ENCODE measurements at regions not wholly inside any gene's neighbourhood (a gene's known extent, or its start where the extent isn't known, plus 50 kb on each side); places are given as distances from the start of the nearest gene placed in this dataset.

DNA sequence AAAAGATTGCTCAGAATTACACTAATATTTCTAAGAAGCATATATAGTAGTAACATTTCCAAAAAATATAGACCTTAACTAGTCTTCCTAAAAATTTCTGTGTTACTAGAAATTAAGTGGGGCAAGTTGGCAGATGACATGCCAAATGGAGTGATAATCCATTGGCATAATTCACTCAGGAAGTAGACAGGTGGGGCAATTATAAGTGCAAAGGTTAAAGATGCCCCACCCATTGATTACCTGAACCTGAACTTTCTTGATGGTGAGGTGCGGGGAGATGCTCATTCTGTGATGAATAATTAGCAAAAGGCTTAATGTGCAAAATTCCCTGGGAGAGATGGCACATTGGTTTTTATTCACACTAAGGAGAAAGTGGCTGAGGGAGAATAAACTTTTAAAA lies 145.8 kb upstream of the RASGEF1B start:
- Histone ChIP-seq H3K9me3 (replicated peaks in 1 of 2; ENCODE audit: control insufficient read depth in 1 of 2, insufficient read depth in 1 of 2, low read length in 2 of 2) (no peaks in the 10 kb centered on the region), H3K27ac (ENCODE audit: low read depth in 1 of 2, low read length in 2 of 2) (no peak overlapping the region), H3K79me2 (ENCODE audit: insufficient read depth, low read length) (no peaks in the 10 kb centered on the region), H2AFZ (ENCODE audit: insufficient read depth, low read depth, low read length, poor library complexity, severe bottlenecking) (no peak overlapping the region), H3K27me3 (ENCODE audit: control insufficient read depth in 2 of 2, insufficient read depth in 2 of 2, low read length in 2 of 2) (no peaks in the 10 kb centered on the region), H3K4me1 (ENCODE audit: control insufficient read depth in 1 of 2, insufficient read depth in 2 of 2, low read length in 2 of 2) (no peaks in the 10 kb centered on the region), H3K4me3 (replicated peaks in 1 of 3; ENCODE audit: low read depth in 2 of 3, low read length in 3 of 3) (no peak overlapping the region), H3K36me3 (replicated peaks in 1 of 2; ENCODE audit: control insufficient read depth in 1 of 2, insufficient read depth in 2 of 2, low read length in 2 of 2) (no peaks in the 10 kb centered on the region), H3K4me2 (replicated peaks; ENCODE audit: extremely low read depth, low read length, poor library complexity, severe bottlenecking) (no peak overlapping the region), H3K9ac (ENCODE audit: insufficient read depth, low read length, poor library complexity, severe bottlenecking) (no peak overlapping the region), H4K20me1 (ENCODE audit: insufficient read depth, low read length) (no peaks in the 10 kb centered on the region)
- WGBS (ENCODE audit: insufficient coverage) = 100% methylated on average over 1 of the region's 1 CpG
- no peaks in the 10 kb centered on the region for H3K4me1 Mint-ChIP-seq
- intact Hi-C loops (cut with micrococcal nuclease) = loop anchor here in 1 of 2 donors (10.0 kb wide), 1 partner anchor 53 kb away; no protein-coding TSS in a partner anchor
- H3K27ac Mint-ChIP-seq = no peak overlapping the region
- no peaks in the 10 kb centered on the region for H3K36me3 Mint-ChIP-seq
- peaks cover 0 to 1% (median 0%) of the 10 kb centered on the region in 7 donors for H3K9me3 Mint-ChIP-seq
- TF ChIP-seq, protein P1, sequence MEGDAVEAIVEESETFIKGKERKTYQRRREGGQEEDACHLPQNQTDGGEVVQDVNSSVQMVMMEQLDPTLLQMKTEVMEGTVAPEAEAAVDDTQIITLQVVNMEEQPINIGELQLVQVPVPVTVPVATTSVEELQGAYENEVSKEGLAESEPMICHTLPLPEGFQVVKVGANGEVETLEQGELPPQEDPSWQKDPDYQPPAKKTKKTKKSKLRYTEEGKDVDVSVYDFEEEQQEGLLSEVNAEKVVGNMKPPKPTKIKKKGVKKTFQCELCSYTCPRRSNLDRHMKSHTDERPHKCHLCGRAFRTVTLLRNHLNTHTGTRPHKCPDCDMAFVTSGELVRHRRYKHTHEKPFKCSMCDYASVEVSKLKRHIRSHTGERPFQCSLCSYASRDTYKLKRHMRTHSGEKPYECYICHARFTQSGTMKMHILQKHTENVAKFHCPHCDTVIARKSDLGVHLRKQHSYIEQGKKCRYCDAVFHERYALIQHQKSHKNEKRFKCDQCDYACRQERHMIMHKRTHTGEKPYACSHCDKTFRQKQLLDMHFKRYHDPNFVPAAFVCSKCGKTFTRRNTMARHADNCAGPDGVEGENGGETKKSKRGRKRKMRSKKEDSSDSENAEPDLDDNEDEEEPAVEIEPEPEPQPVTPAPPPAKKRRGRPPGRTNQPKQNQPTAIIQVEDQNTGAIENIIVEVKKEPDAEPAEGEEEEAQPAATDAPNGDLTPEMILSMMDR (IDR thresholded peaks at IDR 0.05) = no peak
- DNase-seq = no peak
- no peak overlapping the region for H3K4me3 Mint-ChIP-seq
- H3K27me3 Mint-ChIP-seq (ENCODE audit: low read depth in 3 of 3) = no peaks in the 10 kb centered on the region

DNA sequence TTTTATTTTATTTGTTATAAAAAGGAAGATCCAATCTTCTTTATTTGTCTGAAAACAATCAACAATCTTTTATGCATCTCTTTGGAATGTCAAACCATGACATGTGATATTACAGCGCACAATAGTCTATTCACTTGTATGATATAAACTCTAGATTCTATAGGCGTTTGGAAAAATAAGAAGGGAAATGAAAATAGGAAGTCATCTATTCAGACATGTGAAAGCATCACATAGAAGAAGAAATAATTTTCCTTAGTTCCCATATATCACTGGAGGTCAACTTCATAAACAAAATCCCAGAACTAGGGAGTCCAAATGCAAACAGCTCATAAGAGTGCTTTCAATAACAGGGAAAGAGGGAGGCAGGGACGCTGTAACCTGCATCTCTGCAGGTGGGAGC lies 139.5 kb upstream of the RASGEF1B start:
- H3K4me3 ChIP-seq (replicated peaks in 1 of 3; ENCODE audit: low read depth in 2 of 3, low read length in 3 of 3) = no peak overlapping the region
- TF ChIP-seq, protein P1 (IDR thresholded peaks at IDR 0.05) = no peak
- no peak overlapping the region for H3K27ac Mint-ChIP-seq
- no peak overlapping the region for H3K4me2 ChIP-seq (replicated peaks; ENCODE audit: extremely low read depth, low read length, poor library complexity, severe bottlenecking)
- no peaks in the 10 kb centered on the region for H3K27me3 ChIP-seq (ENCODE audit: control insufficient read depth in 2 of 2, insufficient read depth in 2 of 2, low read length in 2 of 2)
- no peak overlapping the region for H3K27ac ChIP-seq (ENCODE audit: low read depth in 1 of 2, low read length in 2 of 2)
- no peaks in the 10 kb centered on the region for H3K9me3 Mint-ChIP-seq
- H3K79me2 ChIP-seq (ENCODE audit: insufficient read depth, low read length) = no peaks in the 10 kb centered on the region
- no peaks in the 10 kb centered on the region for H3K9me3 ChIP-seq (replicated peaks in 1 of 2; ENCODE audit: control insufficient read depth in 1 of 2, insufficient read depth in 1 of 2, low read length in 2 of 2)
- peaks cover 16% of the 10 kb centered on the region for H3K4me1 Mint-ChIP-seq
- H3K36me3 ChIP-seq (replicated peaks in 1 of 2; ENCODE audit: control insufficient read depth in 1 of 2, insufficient read depth in 2 of 2, low read length in 2 of 2) = no peaks in the 10 kb centered on the region
- DNase-seq = no peak
- no CpG with 5 or more reads among the region's 3 CpGs for WGBS (ENCODE audit: insufficient coverage)
- no peak overlapping the region for H2AFZ ChIP-seq (ENCODE audit: insufficient read depth, low read depth, low read length, poor library complexity, severe bottlenecking)
- H3K4me1 ChIP-seq (ENCODE audit: control insufficient read depth in 1 of 2, insufficient read depth in 2 of 2, low read length in 2 of 2) = peaks cover 11 to 12% of the 10 kb centered on the region in 2 donors
- no peaks in the 10 kb centered on the region for H4K20me1 ChIP-seq (ENCODE audit: insufficient read depth, low read length)
- no peak overlapping the region for H3K9ac ChIP-seq (ENCODE audit: insufficient read depth, low read length, poor library complexity, severe bottlenecking)
- no peak overlapping the region for H3K4me3 Mint-ChIP-seq
- H3K36me3 Mint-ChIP-seq = no peaks in the 10 kb centered on the region
- intact Hi-C loops (cut with micrococcal nuclease) = loop anchor here in 1 of 2 donors (10.0 kb wide), 1 partner anchor 46 kb away; no protein-coding TSS in a partner anchor
- H3K27me3 Mint-ChIP-seq (ENCODE audit: low read depth in 3 of 3) = no peaks in the 10 kb centered on the region

Measured in CD14-positive monocyte (primary cell).